AG04450 (cell line): ENCODE measurements at regions not wholly inside any gene's neighbourhood (a gene's known extent, or its start where the extent isn't known, plus 50 kb on each side); places are given as distances from the start of the nearest gene placed in this dataset.

Source experiments
- CTCF ChIA-PET: fragments of 300-600, 350-600 bp; formaldehyde crosslinking; extraction: SDS; loops from one replicate; lab custom pipeline; 2022; ENCODE audit warnings: antibody characterized with exemption, inconsistent platforms; lab: Charles Lee
- POLR2A ChIA-PET: fragments of 350-600 bp; formaldehyde crosslinking; extraction: SDS; loops from one replicate; lab custom pipeline; 2021; ENCODE audit warnings: antibody characterized with exemption, inconsistent platforms; lab: Yijun Ruan, JAX
- DNase-seq: peaks from one replicate; pipeline ENCODE4 v3.0.0-alpha.2; 2011; ENCODE audit warnings: low read depth, low spot score
- H3K27ac ChIP-seq: one replicate; pipeline ENCODE4 v1.5.1; 2012; ENCODE audit warnings: low read depth, low read length, control low read depth
- H3K27me3 ChIP-seq: one replicate; pipeline ENCODE4 v1.6.0; 2012; ENCODE audit warnings: low read length; ENCODE audit not compliant: control insufficient read depth, insufficient read depth
- H3K4me3 ChIP-seq: 2 replicates; pipeline ENCODE4 v1.5.1; 2011; ENCODE audit warnings: mild to moderate bottlenecking, low read depth, low read length, control low read depth
- H3K9me3 ChIP-seq: 2 replicates; pipeline ENCODE4 v1.5.1; 2012; ENCODE audit warnings: low read length; ENCODE audit not compliant: control insufficient read depth, insufficient read depth
- CTCF ChIP-seq: IDR thresholded peaks from 2 replicates; pipeline ENCODE4 v1.5.1; 2011; ENCODE audit warnings: low read depth, low read length, control low read depth, inconsistent platforms

GRCh38 chr2:5235701-5236100 is 456.5 kb upstream of the SOX11 start:
- peaks cover 4% of the 10 kb centered on the region for H3K9me3 ChIP-seq
- POLR2A ChIA-PET: no interaction called here
- TF ChIP-seq CTCF: no peak
- CTCF ChIA-PET: no interaction called here
- H3K27ac ChIP-seq: no peak overlapping the region
- no peak overlapping the region for H3K4me3 ChIP-seq
- H3K27me3 ChIP-seq: no peaks in the 10 kb centered on the region
- DNase-seq: no peak

- TF ChIP-seq CTCF: no peak
- Histone ChIP-seq H3K4me3 (no peak overlapping the region), H3K27ac (no peak overlapping the region), H3K9me3 (peaks cover 4% of the 10 kb centered on the region), H3K27me3 (no peaks in the 10 kb centered on the region)
- CTCF ChIA-PET: no interaction called here
- POLR2A ChIA-PET: no interaction called here
- DNase-seq: no peak
Measured at GRCh38 chr2:5236249-5236648, 455.9 kb upstream of the SOX11 start.

GRCh38 chr2:5242751-5243150 is 449.4 kb upstream of the SOX11 start:
- POLR2A ChIA-PET: no interaction called here
- CTCF ChIA-PET: no interaction called here

GRCh38 chr2:5250482-5250881 is 441.7 kb upstream of the SOX11 start:
- no peak for TF ChIP-seq CTCF
- no peak overlapping the region for H3K27ac ChIP-seq
- ChIA-PET CTCF (no interaction called here), POLR2A (no interaction called here)
- H3K4me3 ChIP-seq: no peak overlapping the region
- H3K9me3 ChIP-seq: peaks cover 10% of the 10 kb centered on the region
- no peaks in the 10 kb centered on the region for H3K27me3 ChIP-seq
- no peak for DNase-seq

More at GRCh38 chr2:5242751-5243150, 449.4 kb upstream of the SOX11 start:
- DNase-seq: no peak
- no peak for TF ChIP-seq CTCF
- no peak overlapping the region for H3K27ac ChIP-seq
- H3K27me3 ChIP-seq: no peaks in the 10 kb centered on the region
- H3K9me3 ChIP-seq: no peaks in the 10 kb centered on the region
- no peak overlapping the region for H3K4me3 ChIP-seq

- TF ChIP-seq CTCF: no peak
- POLR2A ChIA-PET: no interaction called here
- CTCF ChIA-PET: no interaction called here
- no peaks in the 10 kb centered on the region for H3K27me3 ChIP-seq
- DNase-seq: no peak
- no peak overlapping the region for H3K27ac ChIP-seq
- no peak overlapping the region for H3K4me3 ChIP-seq
- peaks cover 18% of the 10 kb centered on the region for H3K9me3 ChIP-seq
Measured at GRCh38 chr2:5253263-5253662, 438.9 kb upstream of the SOX11 start.
